GM23338 (cell line): ENCODE measurements at regions not wholly inside any gene's neighbourhood (a gene's known extent, or its start where the extent isn't known, plus 50 kb on each side); places are given as distances from the start of the nearest gene placed in this dataset.

Experiments
- ATAC-seq: fragments of 200-7000 bp; cut with Tn5 transposase; 3 replicates; pipeline ENCODE4 v1.9.1; 2020
- DNase-seq: peaks from one replicate; pipeline ENCODE4 v3.0.0-alpha.2; 2015; ENCODE audit warnings: low spot score
- H2AFZ ChIP-seq: fragments of 200-600 bp; sonication (generic); 2 replicates; pipeline ENCODE4 v1.8.0; 2016; ENCODE audit warnings: antibody characterized with exemption, mild to moderate bottlenecking, moderate library complexity
- H3F3A ChIP-seq: fragments of 200-600 bp; sonication (generic); replicated peaks from 2 replicates; pipeline ENCODE4 v1.8.0; 2017; ENCODE audit warnings: antibody characterized with exemption, mixed run types, low read depth
- H3K27ac ChIP-seq: fragments of 200-600 bp; sonication (generic); 2 replicates; pipeline ENCODE4 v1.6.1; 2016; ENCODE audit warnings: low read depth
- H3K27me3 ChIP-seq: fragments of 200-600 bp; sonication (generic); 2 replicates; pipeline ENCODE4 v1.8.0; 2016; ENCODE audit warnings: mild to moderate bottlenecking, mixed run types, moderate library complexity; ENCODE audit not compliant: insufficient read depth
- H3K36me3 ChIP-seq: fragments of 200-600 bp; sonication (generic); 2 replicates; pipeline ENCODE4 v1.8.0; 2016; ENCODE audit warnings: mild to moderate bottlenecking; ENCODE audit not compliant: insufficient read depth
- H3K4me1 ChIP-seq: fragments of 200-600 bp; sonication (generic); 2 replicates; pipeline ENCODE4 v1.8.0; 2016; ENCODE audit warnings: mild to moderate bottlenecking, moderate library complexity; ENCODE audit not compliant: insufficient read depth
- H3K4me2 ChIP-seq: fragments of 200-600 bp; sonication (generic); 2 replicates; pipeline ENCODE4 v1.7.1; 2017; ENCODE audit warnings: mixed run types
- H3K4me3 ChIP-seq: fragments of 200-600 bp; sonication (generic); 2 replicates; pipeline ENCODE4 v1.6.1; 2016; ENCODE audit warnings: mixed run types
- H3K79me2 ChIP-seq: fragments of 200-600 bp; sonication (generic); replicated peaks from 2 replicates; pipeline ENCODE4 v1.8.0; 2017; ENCODE audit warnings: mild to moderate bottlenecking; ENCODE audit not compliant: insufficient read depth
- H3K9me2 ChIP-seq: fragments of 200-600 bp; sonication (generic); 2 replicates; pipeline ENCODE4 v1.8.0; 2017; ENCODE audit not compliant: insufficient read depth
- H4K20me1 ChIP-seq: fragments of 200-600 bp; sonication (generic); replicated peaks from 2 replicates; pipeline ENCODE4 v1.8.0; 2017; ENCODE audit warnings: mild to moderate bottlenecking; ENCODE audit not compliant: insufficient read depth
- H3K27ac Mint-ChIP-seq: 2 replicates; pipeline ENCODE4 v1.8.0; 2020; ENCODE audit warnings: inconsistent platforms, mild to moderate bottlenecking, moderate library complexity, mixed read lengths
- H3K27me3 Mint-ChIP-seq: 3 replicates; pipeline ENCODE4 v1.8.0; 2022; ENCODE audit warnings: low read depth, mild to moderate bottlenecking, moderate library complexity, mixed read lengths, inconsistent platforms; ENCODE audit not compliant: insufficient read depth, poor library complexity
- H3K36me3 Mint-ChIP-seq: 3 replicates; pipeline ENCODE4 v1.8.0; 2021; ENCODE audit warnings: low read depth, mild to moderate bottlenecking, inconsistent platforms, moderate library complexity, mixed read lengths
- H3K4me1 Mint-ChIP-seq: 3 replicates; pipeline ENCODE4 v1.8.0; 2020; ENCODE audit warnings: mild to moderate bottlenecking, inconsistent platforms, mixed read lengths
- H3K4me3 Mint-ChIP-seq: 3 replicates; pipeline ENCODE4 v1.8.0; 2021; ENCODE audit warnings: moderate library complexity, mild to moderate bottlenecking, inconsistent platforms, mixed read lengths
- H3K9me3 Mint-ChIP-seq: 3 replicates; pipeline ENCODE4 v1.8.0; 2020; ENCODE audit warnings: moderate library complexity, mild to moderate bottlenecking, inconsistent platforms, mixed read lengths
- CREB1 ChIP-seq: fragments of 250-450 bp; sonication (Bioruptor Pico); IDR thresholded peaks from 2 replicates; pipeline ENCODE4 v1.5.0; 2020; ENCODE audit warnings: low read depth, mild to moderate bottlenecking, moderate library complexity
- EZH2 ChIP-seq: fragments of 200-600 bp; sonication (generic); IDR thresholded peaks from one replicate; pipeline ENCODE4 v1.8.0; 2017; ENCODE audit warnings: antibody characterized with exemption, mild to moderate bottlenecking, low read depth; ENCODE audit not compliant: unreplicated experiment
- EZH2phosphoT487 ChIP-seq: fragments of 200-600 bp; sonication (generic); IDR thresholded peaks from one replicate; pipeline ENCODE4 v1.8.1; 2018; ENCODE audit warnings: antibody characterized with exemption; ENCODE audit not compliant: unreplicated experiment
- NANOG ChIP-seq: IDR thresholded peaks from 2 replicates; pipeline ENCODE4 v1.6.1; 2016; ENCODE audit warnings: antibody characterized with exemption, borderline replicate concordance
- POLR2AphosphoS5 ChIP-seq: IDR thresholded peaks from 2 replicates; pipeline ENCODE4 v1.6.1; 2016; ENCODE audit warnings: antibody characterized with exemption, low read depth
- STAT1 ChIP-seq: IDR thresholded peaks from one replicate; pipeline ENCODE4 v1.6.1; 2016; ENCODE audit warnings: antibody characterized with exemption; ENCODE audit not compliant: unreplicated experiment
- ZNF114 ChIP-seq: fragments of 250-450 bp; sonication (Bioruptor Pico); IDR thresholded peaks from 2 replicates; pipeline ENCODE4 v1.5.0; 2020; ENCODE audit warnings: mild to moderate bottlenecking, moderate library complexity
- ZNF331 ChIP-seq: fragments of 250-450 bp; sonication (Bioruptor Pico); IDR thresholded peaks from 2 replicates; pipeline ENCODE4 v1.5.0; 2020; ENCODE audit warnings: low read depth, mild to moderate bottlenecking, moderate library complexity
- TF ChIP-seq, protein P1 (sequence below): IDR thresholded peaks from 2 replicates; pipeline ENCODE4 v1.6.1; 2016; ENCODE audit warnings: antibody characterized with exemption
- TF ChIP-seq, protein P2 (sequence below): fragments of 250-450 bp; sonication (Bioruptor Pico); IDR thresholded peaks from 2 replicates; pipeline ENCODE4 v1.5.0; 2020; ENCODE audit warnings: mild to moderate bottlenecking, moderate library complexity
- TF ChIP-seq, protein P3 (sequence below), 2 experiments: fragments of 200-600 bp in 1 of 2; sonication (generic) in 1 of 2; conservative IDR thresholded peaks; 2 replicates each; pipeline versions ENCODE4 v1.5.1 to v1.6.1; 2016 to 2017; ENCODE audit warnings: antibody characterized with exemption in 2 of 2, low read depth in 2 of 2, mild to moderate bottlenecking in 2 of 2, moderate library complexity in 1 of 2
- TF ChIP-seq, protein P4 (sequence below): IDR thresholded peaks from one replicate; pipeline ENCODE4 v1.6.1; 2018; ENCODE audit warnings: antibody characterized with exemption; ENCODE audit not compliant: unreplicated experiment

DNA sequence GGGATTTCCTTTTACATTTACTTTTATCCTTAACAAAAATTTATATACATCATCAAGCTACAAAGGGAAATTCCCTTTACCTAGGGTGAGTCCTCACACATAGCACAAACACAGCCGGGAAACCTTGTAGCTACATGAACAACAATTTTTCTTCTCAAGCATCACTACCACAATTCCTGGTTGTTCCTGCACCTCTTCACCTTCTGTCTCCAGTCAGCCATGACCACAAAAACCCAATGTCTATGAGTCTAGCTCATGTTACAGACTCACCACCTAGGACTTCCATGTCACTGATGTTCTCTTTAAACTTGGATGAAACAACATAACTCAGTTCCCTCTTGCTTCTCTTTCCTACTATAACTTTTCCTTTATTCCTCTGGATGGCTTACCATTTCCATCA is 460.4 kb downstream of the MBD2 start (continued):
- no peak for TF ChIP-seq ZNF114 (CRISPR knock-in tag)
- no peak for TF ChIP-seq EZH2phosphoT487
- TF ChIP-seq EZH2, result no peak
- no peak for TF ChIP-seq POLR2AphosphoS5
- TF ChIP-seq, protein P1, sequence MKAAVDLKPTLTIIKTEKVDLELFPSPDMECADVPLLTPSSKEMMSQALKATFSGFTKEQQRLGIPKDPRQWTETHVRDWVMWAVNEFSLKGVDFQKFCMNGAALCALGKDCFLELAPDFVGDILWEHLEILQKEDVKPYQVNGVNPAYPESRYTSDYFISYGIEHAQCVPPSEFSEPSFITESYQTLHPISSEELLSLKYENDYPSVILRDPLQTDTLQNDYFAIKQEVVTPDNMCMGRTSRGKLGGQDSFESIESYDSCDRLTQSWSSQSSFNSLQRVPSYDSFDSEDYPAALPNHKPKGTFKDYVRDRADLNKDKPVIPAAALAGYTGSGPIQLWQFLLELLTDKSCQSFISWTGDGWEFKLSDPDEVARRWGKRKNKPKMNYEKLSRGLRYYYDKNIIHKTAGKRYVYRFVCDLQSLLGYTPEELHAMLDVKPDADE, result no peak
- no peak for TF ChIP-seq ZNF331

DNA sequence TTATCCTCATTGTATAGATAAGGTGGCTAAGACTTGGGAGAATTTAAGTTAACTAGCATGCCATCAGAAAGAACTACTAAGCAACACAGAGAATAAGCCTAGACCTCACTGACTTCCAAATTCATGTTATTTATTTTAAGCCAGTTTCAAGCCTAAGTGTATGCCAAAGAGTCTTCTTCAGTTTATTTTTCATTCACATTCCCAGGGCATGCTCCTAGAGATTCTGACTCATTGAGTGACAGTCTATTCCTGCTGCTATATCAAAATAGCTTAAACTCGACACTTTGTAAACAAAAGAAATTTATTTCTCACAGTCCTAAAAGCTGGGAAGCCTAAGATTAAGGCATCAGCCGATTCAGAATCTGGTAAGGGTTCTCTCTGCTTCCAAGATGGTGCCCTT is 467.1 kb downstream of the MBD2 start:
- Histone ChIP-seq H3K27ac (no peak overlapping the region), H3K4me3 (no peak overlapping the region), H4K20me1 (no peaks in the 10 kb centered on the region), H2AFZ (no peak overlapping the region), H3K9me2 (no peaks in the 10 kb centered on the region; the same call in 1 of the 2 replicates), H3K27me3 (no peaks in the 10 kb centered on the region), H3K4me1 (no peaks in the 10 kb centered on the region), H3K4me2 (no peak overlapping the region), H3K36me3 (no peaks in the 10 kb centered on the region), H3F3A (no peaks in the 10 kb centered on the region), H3K79me2 (no peaks in the 10 kb centered on the region)
- Mint-ChIP-seq H3K27me3 (no peaks in the 10 kb centered on the region), H3K9me3 (peaks cover 2% of the 10 kb centered on the region; the same call in 1 of the 3 replicates), H3K4me1 (peaks cover 2% of the 10 kb centered on the region; the same call in 1 of the 3 replicates), H3K4me3 (no peak overlapping the region), H3K36me3 (no peaks in the 10 kb centered on the region), H3K27ac (no peak overlapping the region)
- DNase-seq, result no peak
- no peak for ATAC-seq
- TF ChIP-seq, protein P2, sequence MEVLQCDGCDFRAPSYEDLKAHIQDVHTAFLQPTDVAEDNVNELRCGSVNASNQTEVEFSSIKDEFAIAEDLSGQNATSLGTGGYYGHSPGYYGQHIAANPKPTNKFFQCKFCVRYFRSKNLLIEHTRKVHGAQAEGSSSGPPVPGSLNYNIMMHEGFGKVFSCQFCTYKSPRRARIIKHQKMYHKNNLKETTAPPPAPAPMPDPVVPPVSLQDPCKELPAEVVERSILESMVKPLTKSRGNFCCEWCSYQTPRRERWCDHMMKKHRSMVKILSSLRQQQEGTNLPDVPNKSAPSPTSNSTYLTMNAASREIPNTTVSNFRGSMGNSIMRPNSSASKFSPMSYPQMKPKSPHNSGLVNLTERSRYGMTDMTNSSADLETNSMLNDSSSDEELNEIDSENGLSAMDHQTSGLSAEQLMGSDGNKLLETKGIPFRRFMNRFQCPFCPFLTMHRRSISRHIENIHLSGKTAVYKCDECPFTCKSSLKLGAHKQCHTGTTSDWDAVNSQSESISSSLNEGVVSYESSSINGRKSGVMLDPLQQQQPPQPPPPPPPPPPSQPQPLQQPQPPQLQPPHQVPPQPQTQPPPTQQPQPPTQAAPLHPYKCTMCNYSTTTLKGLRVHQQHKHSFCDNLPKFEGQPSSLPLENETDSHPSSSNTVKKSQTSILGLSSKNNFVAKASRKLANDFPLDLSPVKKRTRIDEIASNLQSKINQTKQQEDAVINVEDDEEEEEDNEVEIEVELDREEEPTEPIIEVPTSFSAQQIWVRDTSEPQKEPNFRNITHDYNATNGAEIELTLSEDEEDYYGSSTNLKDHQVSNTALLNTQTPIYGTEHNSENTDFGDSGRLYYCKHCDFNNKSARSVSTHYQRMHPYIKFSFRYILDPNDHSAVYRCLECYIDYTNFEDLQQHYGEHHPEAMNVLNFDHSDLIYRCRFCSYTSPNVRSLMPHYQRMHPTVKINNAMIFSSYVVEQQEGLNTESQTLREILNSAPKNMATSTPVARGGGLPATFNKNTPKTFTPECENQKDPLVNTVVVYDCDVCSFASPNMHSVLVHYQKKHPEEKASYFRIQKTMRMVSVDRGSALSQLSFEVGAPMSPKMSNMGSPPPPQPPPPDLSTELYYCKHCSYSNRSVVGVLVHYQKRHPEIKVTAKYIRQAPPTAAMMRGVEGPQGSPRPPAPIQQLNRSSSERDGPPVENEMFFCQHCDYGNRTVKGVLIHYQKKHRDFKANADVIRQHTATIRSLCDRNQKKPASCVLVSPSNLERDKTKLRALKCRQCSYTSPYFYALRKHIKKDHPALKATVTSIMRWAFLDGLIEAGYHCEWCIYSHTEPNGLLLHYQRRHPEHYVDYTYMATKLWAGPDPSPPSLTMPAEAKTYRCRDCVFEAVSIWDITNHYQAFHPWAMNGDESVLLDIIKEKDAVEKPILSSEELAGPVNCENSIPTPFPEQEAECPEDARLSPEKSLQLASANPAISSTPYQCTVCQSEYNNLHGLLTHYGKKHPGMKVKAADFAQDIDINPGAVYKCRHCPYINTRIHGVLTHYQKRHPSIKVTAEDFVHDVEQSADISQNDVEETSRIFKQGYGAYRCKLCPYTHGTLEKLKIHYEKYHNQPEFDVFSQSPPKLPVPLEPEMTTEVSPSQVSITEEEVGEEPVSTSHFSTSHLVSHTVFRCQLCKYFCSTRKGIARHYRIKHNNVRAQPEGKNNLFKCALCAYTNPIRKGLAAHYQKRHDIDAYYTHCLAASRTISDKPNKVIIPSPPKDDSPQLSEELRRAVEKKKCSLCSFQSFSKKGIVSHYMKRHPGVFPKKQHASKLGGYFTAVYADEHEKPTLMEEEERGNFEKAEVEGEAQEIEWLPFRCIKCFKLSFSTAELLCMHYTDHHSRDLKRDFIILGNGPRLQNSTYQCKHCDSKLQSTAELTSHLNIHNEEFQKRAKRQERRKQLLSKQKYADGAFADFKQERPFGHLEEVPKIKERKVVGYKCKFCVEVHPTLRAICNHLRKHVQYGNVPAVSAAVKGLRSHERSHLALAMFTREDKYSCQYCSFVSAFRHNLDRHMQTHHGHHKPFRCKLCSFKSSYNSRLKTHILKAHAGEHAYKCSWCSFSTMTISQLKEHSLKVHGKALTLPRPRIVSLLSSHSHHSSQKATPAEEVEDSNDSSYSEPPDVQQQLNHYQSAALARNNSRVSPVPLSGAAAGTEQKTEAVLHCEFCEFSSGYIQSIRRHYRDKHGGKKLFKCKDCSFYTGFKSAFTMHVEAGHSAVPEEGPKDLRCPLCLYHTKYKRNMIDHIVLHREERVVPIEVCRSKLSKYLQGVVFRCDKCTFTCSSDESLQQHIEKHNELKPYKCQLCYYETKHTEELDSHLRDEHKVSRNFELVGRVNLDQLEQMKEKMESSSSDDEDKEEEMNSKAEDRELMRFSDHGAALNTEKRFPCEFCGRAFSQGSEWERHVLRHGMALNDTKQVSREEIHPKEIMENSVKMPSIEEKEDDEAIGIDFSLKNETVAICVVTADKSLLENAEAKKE, result no peak
- TF ChIP-seq NANOG, result no peak
- TF ChIP-seq, protein P3, sequence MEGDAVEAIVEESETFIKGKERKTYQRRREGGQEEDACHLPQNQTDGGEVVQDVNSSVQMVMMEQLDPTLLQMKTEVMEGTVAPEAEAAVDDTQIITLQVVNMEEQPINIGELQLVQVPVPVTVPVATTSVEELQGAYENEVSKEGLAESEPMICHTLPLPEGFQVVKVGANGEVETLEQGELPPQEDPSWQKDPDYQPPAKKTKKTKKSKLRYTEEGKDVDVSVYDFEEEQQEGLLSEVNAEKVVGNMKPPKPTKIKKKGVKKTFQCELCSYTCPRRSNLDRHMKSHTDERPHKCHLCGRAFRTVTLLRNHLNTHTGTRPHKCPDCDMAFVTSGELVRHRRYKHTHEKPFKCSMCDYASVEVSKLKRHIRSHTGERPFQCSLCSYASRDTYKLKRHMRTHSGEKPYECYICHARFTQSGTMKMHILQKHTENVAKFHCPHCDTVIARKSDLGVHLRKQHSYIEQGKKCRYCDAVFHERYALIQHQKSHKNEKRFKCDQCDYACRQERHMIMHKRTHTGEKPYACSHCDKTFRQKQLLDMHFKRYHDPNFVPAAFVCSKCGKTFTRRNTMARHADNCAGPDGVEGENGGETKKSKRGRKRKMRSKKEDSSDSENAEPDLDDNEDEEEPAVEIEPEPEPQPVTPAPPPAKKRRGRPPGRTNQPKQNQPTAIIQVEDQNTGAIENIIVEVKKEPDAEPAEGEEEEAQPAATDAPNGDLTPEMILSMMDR (conservative IDR thresholded peaks at IDR 0.05; ENCODE audit: low read depth in 2 of 2), result no peak
- TF ChIP-seq STAT1, result no peak
- no peak for TF ChIP-seq EZH2
- TF ChIP-seq ZNF114 (CRISPR knock-in tag), result no peak
- no peak for TF ChIP-seq CREB1 (CRISPR knock-in tag)
- TF ChIP-seq, protein P1, result no peak
- TF ChIP-seq, protein P4, sequence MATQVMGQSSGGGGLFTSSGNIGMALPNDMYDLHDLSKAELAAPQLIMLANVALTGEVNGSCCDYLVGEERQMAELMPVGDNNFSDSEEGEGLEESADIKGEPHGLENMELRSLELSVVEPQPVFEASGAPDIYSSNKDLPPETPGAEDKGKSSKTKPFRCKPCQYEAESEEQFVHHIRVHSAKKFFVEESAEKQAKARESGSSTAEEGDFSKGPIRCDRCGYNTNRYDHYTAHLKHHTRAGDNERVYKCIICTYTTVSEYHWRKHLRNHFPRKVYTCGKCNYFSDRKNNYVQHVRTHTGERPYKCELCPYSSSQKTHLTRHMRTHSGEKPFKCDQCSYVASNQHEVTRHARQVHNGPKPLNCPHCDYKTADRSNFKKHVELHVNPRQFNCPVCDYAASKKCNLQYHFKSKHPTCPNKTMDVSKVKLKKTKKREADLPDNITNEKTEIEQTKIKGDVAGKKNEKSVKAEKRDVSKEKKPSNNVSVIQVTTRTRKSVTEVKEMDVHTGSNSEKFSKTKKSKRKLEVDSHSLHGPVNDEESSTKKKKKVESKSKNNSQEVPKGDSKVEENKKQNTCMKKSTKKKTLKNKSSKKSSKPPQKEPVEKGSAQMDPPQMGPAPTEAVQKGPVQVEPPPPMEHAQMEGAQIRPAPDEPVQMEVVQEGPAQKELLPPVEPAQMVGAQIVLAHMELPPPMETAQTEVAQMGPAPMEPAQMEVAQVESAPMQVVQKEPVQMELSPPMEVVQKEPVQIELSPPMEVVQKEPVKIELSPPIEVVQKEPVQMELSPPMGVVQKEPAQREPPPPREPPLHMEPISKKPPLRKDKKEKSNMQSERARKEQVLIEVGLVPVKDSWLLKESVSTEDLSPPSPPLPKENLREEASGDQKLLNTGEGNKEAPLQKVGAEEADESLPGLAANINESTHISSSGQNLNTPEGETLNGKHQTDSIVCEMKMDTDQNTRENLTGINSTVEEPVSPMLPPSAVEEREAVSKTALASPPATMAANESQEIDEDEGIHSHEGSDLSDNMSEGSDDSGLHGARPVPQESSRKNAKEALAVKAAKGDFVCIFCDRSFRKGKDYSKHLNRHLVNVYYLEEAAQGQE, result no peak
- no peak for TF ChIP-seq ZNF331
- TF ChIP-seq EZH2phosphoT487, result no peak
